ENCODE measurements at regions not wholly inside any gene's neighbourhood (a gene's known extent, or its start where the extent isn't known, plus 50 kb on each side); places are given as distances from the start of the nearest gene placed in this dataset.

- H3K27me3 Mint-ChIP-seq, result peaks cover 8% of the 10 kb centered on the region
- ChIA-PET POLR2A (no interaction called here), CTCF (interaction anchor here (1.5 kb wide), 1 partner anchor 10 kb away, joined by 3 read pairs; no protein-coding TSS in a partner anchor)
- H3K36me3 ChIP-seq (replicated peaks in 1 of 2; ENCODE audit: control extremely low read depth in 1 of 2, control insufficient read depth in 1 of 2, extremely low read depth in 1 of 2, insufficient read depth in 2 of 2, low read length in 1 of 2), result no peaks in the 10 kb centered on the region
- H3K4me1 ChIP-seq (ENCODE audit: control insufficient read depth in 2 of 2, insufficient read depth in 2 of 2, low read length in 2 of 2), result no peaks in the 10 kb centered on the region
- no peaks in the 10 kb centered on the region for H3K79me2 ChIP-seq (ENCODE audit: control insufficient read depth, insufficient read depth, low read length)
- H3K4me3 ChIP-seq (ENCODE audit: control extremely low read depth in 1 of 5, extremely low read depth in 1 of 5, insufficient read depth in 1 of 5, low read depth in 2 of 5, low read length in 4 of 5), result no peak overlapping the region
- no peak for ATAC-seq (ENCODE audit: low read depth)
- H3K9ac ChIP-seq (ENCODE audit: low read length), result no peak overlapping the region
- WGBS (ENCODE audit: insufficient coverage), result 63% methylated on average over 2 of the region's 2 CpGs
- no peak for TF ChIP-seq EZH2 (IDR thresholded peaks at IDR 0.05; ENCODE audit: borderline replicate concordance, insufficient read depth, low read depth, low read length, poor library complexity, severe bottlenecking)
- TF ChIP-seq, protein P1, sequence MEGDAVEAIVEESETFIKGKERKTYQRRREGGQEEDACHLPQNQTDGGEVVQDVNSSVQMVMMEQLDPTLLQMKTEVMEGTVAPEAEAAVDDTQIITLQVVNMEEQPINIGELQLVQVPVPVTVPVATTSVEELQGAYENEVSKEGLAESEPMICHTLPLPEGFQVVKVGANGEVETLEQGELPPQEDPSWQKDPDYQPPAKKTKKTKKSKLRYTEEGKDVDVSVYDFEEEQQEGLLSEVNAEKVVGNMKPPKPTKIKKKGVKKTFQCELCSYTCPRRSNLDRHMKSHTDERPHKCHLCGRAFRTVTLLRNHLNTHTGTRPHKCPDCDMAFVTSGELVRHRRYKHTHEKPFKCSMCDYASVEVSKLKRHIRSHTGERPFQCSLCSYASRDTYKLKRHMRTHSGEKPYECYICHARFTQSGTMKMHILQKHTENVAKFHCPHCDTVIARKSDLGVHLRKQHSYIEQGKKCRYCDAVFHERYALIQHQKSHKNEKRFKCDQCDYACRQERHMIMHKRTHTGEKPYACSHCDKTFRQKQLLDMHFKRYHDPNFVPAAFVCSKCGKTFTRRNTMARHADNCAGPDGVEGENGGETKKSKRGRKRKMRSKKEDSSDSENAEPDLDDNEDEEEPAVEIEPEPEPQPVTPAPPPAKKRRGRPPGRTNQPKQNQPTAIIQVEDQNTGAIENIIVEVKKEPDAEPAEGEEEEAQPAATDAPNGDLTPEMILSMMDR (IDR thresholded peaks at IDR 0.05), result no peak
- H3K27ac ChIP-seq (ENCODE audit: low read length in 2 of 2), result no peak overlapping the region
- no peak for DNase-seq
- H3K9me3 ChIP-seq (ENCODE audit: control extremely low read depth in 1 of 3, control insufficient read depth in 2 of 3, insufficient read depth in 1 of 3, low read length in 2 of 3), result no peaks in the 10 kb centered on the region
- intact Hi-C loops (cut with micrococcal nuclease), result no loop called here
- H3K9me3 Mint-ChIP-seq (ENCODE audit: insufficient read depth), result no peaks in the 10 kb centered on the region
- no peak overlapping the region for H3K4me2 ChIP-seq (replicated peaks; ENCODE audit: low read depth, low read length, poor library complexity, severe bottlenecking)
- no peak overlapping the region for H3K27ac Mint-ChIP-seq
- no peak overlapping the region for H2AFZ ChIP-seq (ENCODE audit: insufficient read depth, low read depth, low read length, poor library complexity, severe bottlenecking)
- no peak overlapping the region for H3K4me3 Mint-ChIP-seq
- H3K4me1 Mint-ChIP-seq, result no peaks in the 10 kb centered on the region
- H3K27me3 ChIP-seq (replicated peaks in 1 of 4; ENCODE audit: control extremely low read depth in 1 of 4, control insufficient read depth in 3 of 4, insufficient read depth in 4 of 4, low read length in 3 of 4), result no peaks in the 10 kb centered on the region
- H4K20me1 ChIP-seq (ENCODE audit: control insufficient read depth, insufficient read depth, low read length, poor library complexity, severe bottlenecking), result no peaks in the 10 kb centered on the region
These were observed 220.3 kb downstream of the ADAMTS15 start for GRCh38 chr11:130668751-130669150.

- intact Hi-C loops (cut with micrococcal nuclease), result no loop called here
- no peak overlapping the region for H2AFZ ChIP-seq (ENCODE audit: insufficient read depth, low read depth, low read length, poor library complexity, severe bottlenecking)
- DNase-seq, result no peak
- H3K27me3 ChIP-seq (replicated peaks in 1 of 4; ENCODE audit: control extremely low read depth in 1 of 4, control insufficient read depth in 3 of 4, insufficient read depth in 4 of 4, low read length in 3 of 4), result no peaks in the 10 kb centered on the region
- ATAC-seq (ENCODE audit: low read depth), result no peak
- Mint-ChIP-seq H3K4me3 (no peak overlapping the region), H3K4me1 (no peaks in the 10 kb centered on the region), H3K27ac (no peak overlapping the region), H3K9me3 (ENCODE audit: insufficient read depth) (no peaks in the 10 kb centered on the region), H3K27me3 (peaks cover 14% of the 10 kb centered on the region)
- no peak overlapping the region for H3K9ac ChIP-seq (ENCODE audit: low read length)
- H3K27ac ChIP-seq (ENCODE audit: low read length in 2 of 2), result no peak overlapping the region
- ChIA-PET POLR2A (no interaction called here), CTCF (no interaction called here)
- H3K79me2 ChIP-seq (ENCODE audit: control insufficient read depth, insufficient read depth, low read length), result no peaks in the 10 kb centered on the region
- no peak overlapping the region for H3K4me3 ChIP-seq (ENCODE audit: control extremely low read depth in 1 of 5, extremely low read depth in 1 of 5, insufficient read depth in 1 of 5, low read depth in 2 of 5, low read length in 4 of 5)
- no peaks in the 10 kb centered on the region for H4K20me1 ChIP-seq (ENCODE audit: control insufficient read depth, insufficient read depth, low read length, poor library complexity, severe bottlenecking)
- H3K4me2 ChIP-seq (replicated peaks; ENCODE audit: low read depth, low read length, poor library complexity, severe bottlenecking), result no peak overlapping the region
- H3K9me3 ChIP-seq (ENCODE audit: control extremely low read depth in 1 of 3, control insufficient read depth in 2 of 3, insufficient read depth in 1 of 3, low read length in 2 of 3), result no peaks in the 10 kb centered on the region
- 96% methylated on average over 5 of the region's 6 CpGs for WGBS (ENCODE audit: insufficient coverage)
- H3K4me1 ChIP-seq (ENCODE audit: control insufficient read depth in 2 of 2, insufficient read depth in 2 of 2, low read length in 2 of 2), result no peaks in the 10 kb centered on the region
- H3K36me3 ChIP-seq (replicated peaks in 1 of 2; ENCODE audit: control extremely low read depth in 1 of 2, control insufficient read depth in 1 of 2, extremely low read depth in 1 of 2, insufficient read depth in 2 of 2, low read length in 1 of 2), result no peaks in the 10 kb centered on the region
- TF ChIP-seq EZH2 (IDR thresholded peaks at IDR 0.05; ENCODE audit: borderline replicate concordance, insufficient read depth, low read depth, low read length, poor library complexity, severe bottlenecking), result no peak
- TF ChIP-seq, protein P1 (IDR thresholded peaks at IDR 0.05), result no peak
These were observed 221.8 kb downstream of the ADAMTS15 start for GRCh38 chr11:130670200-130670599.

Data from B cell (primary cell).